GM21717 (cell line): ENCODE measurements at regions not wholly inside any gene's neighbourhood (a gene's known extent, or its start where the extent isn't known, plus 50 kb on each side); places are given as distances from the start of the nearest gene placed in this dataset.
"Not testable (repeated sequence)": the region's sequence is repeated elsewhere in the genome, so short reads cannot be mapped to it uniquely, and the experiment has no call there.

ENCODE experiments used
- ATAC-seq: cut with Tn5 transposase; IDR thresholded peaks from one replicate; pipeline ENCODE4 v1.9.1; 2021; ENCODE audit warnings: mild to moderate bottlenecking, moderate library complexity; ENCODE audit not compliant: unreplicated experiment

DNA sequence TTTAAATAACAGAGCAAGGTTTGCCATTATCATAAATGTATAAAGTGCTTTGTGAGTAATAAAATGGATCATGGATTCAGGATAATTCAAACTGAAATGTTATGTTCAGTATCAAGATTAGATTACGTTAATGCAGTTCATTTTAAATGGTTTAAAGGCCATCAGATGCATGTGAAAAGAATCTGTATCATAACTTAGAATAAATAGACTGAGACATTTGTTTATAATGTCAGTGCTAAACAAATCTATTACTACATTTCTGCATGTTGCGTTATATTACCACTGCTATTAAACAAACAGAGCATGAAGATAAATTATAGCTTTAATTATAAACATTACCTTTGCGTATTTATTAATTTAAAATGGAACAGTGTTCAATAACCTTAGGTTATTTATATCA lies 160.2 kb downstream of the TOX3 start:
- ATAC-seq, result no peak

GRCh38 chr16:52384378-52384777 lies 162.6 kb downstream of the TOX3 start:
- no peak for ATAC-seq

- ATAC-seq, result no peak
Measured at GRCh38 chr16:52383640-52384292, 163.2 kb downstream of the TOX3 start.

DNA sequence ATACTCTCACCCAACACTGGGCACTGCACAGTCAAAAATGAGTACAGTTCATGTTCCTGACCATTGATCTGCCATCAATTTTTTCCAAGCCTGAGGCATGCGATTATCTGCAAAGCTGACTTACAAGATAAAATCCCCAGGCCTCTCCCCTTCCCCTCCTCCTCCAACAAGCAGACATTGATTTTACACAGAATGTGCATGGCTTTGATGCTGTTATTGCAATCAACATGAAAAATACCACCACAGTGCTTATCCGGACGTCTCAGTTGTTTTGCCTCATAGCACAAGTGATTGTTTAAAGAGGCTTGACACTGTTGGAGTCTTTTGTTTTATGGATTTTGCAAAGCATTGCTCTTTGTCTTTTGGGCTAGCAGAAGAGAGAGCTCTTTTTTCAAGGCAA lies 163.8 kb downstream of the TOX3 start:
- no peak for ATAC-seq

- no peak for ATAC-seq
Measured at GRCh38 chr16:52379551-52379950, 167.4 kb downstream of the TOX3 start.

DNA sequence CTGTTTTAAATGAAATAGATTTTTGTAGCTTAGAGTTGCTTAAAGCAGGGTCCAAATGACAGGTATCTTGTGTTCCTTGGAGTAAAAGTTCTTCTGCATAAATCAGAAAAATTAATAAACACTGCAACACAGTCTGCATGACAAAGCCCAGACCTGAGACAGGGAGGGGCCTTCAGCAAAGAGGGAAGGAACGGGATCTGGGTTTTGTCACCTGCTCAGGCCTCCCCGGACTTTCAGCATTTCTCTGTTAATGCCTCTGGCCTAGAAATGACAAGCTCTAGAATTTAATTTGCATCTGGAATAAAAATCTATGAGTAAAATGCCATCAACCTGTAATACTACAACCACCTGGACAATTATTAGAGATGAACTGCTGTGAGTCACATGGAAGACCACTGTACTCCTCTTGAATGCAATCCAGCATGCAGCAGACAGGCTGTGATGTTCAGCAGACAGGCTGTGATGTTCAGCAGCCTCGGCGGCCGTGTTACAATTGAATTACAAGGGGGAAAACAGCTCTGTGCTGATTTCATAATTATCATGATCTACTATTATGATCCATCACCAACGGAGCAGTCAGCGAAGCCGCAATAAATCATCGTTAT lies 170.2 kb downstream of the TOX3 start:
- no peak for ATAC-seq

GRCh38 chr16:52372313-52372712 lies 174.6 kb downstream of the TOX3 start:
- ATAC-seq, result no peak

DNA sequence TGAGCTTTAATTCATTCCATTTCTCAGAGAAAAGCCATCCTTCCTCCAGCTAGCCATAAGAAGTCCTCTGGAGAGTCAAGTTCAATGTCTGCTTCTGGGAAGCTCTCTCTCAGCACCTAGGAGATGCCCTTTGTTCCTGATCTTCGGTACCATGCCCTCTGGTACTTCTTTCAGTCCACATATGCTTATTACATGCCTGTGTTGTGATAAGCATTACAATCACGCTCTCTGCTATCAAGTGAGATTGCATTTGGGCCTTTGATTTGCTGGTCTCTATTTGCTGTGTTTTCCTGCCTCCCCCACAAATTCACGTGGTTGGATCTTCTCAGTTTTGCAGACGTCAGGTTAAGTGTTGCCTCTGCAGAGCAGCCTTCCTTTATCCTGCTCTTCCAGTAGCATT lies 178.1 kb downstream of the TOX3 start:
- ATAC-seq, result no peak

- no peak for ATAC-seq
Measured at GRCh38 chr16:52367821-52368220, 179.1 kb downstream of the TOX3 start.

DNA sequence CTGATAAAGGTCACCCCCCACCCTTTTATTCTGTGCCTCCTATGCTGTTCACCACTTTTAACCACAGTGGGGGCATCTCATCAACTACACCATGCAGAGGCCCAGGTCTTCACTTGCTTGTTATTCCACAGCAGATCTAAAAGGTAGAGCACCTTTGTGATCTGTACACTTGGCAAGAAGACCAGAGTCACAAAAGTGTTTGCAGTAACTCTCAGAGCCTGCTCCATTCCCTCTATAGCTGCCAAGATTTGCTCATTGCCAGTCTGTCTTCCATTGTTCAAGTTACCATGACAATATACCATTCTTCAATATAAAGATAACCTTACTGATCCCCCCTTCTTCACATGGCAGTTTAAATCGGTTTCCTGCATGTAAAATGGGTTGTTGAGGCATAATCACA lies 180.0 kb downstream of the TOX3 start:
- no peak for ATAC-seq

DNA sequence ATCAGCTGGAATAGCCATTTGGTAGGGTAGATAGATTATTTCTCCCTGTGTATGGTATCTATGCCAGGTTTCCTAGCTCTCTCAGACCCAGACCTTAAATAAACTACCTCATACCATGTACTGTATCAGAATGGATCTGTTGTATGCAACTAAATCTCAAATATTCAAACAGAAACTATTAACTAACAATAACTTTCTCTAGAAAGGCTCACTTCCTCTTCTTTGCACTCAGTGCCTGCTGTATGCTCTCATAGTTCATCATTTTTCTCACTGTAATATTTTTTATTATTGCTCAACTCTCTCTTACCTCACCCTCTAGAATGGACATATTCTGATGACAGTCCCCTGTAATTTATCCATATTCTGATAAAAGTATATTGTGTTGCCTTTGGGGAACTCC lies 182.4 kb downstream of the TOX3 start:
- no peak for ATAC-seq

DNA sequence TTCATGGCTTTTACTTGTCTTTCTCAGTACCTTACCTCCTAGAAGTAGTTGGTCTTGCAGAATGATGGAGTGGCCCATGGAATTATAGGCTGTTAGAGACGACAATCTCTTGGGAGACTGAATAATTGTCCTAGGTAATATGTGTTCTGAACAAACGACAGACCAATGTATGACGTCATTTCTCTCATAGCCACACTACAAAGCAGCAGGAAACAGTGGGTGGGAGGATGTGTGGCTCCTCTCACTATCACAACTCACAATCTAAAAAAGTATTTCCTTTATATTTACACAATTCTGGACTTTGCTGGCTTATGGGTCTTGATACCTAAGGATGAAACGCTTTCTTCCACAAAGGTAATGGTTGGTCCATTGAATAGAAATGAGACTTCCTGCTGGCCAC lies 183.9 kb downstream of the TOX3 start:
- no peak for ATAC-seq

DNA sequence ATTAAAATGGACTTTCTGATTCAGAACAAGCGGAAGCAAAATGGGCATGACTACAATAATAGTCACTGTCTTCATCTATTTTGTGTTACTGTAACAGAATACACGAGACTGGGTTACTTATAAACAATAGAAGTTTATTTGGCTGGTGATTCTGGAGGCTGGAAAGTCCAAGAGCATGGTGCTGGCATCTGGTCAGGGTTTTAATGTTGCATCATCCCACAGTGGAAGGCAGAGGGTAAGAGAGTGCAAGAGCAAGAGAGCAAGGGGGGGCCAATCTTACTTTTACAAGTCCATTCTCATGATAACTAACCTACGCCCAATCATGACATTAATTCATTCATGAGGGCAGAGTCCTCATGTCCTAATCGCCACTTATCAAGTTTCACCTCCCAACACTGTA lies 189.2 kb downstream of the TOX3 start:
- ATAC-seq, result no peak

GRCh38 chr16:52353249-52353648 lies 193.7 kb downstream of the TOX3 start:
- ATAC-seq, result no peak

DNA sequence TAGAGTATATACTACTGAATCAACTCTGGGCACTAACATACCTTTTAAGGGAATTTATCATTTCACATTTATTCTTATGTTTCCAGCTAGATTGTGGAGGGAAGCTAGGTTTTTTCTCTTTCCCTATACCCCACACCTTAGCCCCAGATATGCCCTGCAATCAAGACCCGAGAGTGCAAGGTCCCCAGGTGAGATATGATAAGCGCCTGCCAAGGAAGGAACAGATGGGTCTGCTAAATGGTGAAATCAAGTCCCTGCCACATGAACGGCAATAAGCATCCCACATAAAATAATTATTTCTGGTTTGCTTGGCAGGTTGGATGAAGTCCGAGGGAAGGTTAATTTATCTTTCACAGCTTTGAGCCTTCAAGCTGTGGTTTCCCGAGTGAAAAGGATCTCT lies 195.5 kb downstream of the TOX3 start:
- ATAC-seq, result no peak

GRCh38 chr16:52350031-52350642 lies 196.8 kb downstream of the TOX3 start:
- ATAC-seq, result no peak

DNA sequence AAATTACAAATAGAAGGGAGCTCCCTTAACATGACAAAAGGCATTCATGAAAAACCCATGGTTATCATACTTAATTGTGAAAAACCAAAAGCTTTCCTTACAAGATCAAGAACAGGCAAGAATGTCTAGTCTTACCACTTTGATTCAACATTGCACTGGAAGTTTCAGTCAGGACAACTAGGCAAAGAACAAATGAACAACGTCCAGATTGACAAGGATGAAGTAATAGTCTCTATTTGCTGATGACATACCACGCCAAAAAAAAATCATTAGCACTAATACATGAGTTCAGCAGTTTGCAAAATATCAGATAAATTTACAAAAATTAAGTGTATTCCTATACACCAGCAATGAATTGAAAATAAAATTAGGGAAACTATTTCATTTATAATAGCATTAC lies 200.2 kb downstream of the TOX3 start:
- no peak for ATAC-seq

DNA sequence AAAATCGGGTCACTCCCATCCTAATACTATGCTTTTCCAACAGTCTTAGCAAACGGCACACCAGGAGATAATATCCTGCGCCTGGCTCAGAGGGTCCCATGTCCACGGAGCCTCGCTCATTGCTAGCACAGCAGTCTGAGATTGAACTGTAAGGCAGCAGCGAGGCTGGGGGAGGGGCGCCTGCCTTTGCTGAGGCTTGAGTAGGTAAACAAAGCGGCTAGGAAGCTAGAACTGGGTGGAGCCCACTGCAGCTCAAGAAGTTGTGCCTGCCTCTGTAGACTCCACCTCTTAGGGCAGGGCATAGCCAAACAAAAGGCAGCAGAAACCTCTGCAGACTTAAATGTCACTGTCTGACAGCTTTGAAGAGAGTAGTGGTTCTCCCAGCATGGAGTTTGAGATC lies 213.3 kb downstream of the TOX3 start:
- not testable (repeated sequence) for ATAC-seq

DNA sequence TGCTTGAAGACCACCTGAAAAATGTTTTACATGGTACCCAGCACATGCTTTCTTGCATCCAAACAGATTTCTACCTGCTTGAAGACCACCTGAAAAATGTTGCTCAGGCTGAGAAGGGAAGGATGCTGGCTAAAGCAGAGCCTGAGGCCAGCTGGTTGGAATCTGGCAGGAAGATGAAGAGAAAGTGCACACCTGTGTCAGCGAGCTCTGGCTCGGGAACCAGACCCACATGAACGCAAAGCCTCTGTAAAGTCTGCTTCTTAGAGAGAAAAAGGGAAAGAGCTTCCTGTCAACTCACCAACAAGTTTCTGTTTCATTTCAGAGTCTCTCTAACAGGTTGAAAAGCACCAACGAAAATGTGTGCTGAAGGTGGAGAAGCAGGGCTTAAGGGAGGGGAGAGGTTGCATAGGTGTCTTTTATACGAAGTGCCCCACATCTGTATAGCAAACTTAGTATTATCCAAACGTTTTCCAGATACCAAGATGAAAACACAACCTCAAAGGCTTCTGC lies 226.0 kb downstream of the TOX3 start:
- no peak for ATAC-seq

DNA sequence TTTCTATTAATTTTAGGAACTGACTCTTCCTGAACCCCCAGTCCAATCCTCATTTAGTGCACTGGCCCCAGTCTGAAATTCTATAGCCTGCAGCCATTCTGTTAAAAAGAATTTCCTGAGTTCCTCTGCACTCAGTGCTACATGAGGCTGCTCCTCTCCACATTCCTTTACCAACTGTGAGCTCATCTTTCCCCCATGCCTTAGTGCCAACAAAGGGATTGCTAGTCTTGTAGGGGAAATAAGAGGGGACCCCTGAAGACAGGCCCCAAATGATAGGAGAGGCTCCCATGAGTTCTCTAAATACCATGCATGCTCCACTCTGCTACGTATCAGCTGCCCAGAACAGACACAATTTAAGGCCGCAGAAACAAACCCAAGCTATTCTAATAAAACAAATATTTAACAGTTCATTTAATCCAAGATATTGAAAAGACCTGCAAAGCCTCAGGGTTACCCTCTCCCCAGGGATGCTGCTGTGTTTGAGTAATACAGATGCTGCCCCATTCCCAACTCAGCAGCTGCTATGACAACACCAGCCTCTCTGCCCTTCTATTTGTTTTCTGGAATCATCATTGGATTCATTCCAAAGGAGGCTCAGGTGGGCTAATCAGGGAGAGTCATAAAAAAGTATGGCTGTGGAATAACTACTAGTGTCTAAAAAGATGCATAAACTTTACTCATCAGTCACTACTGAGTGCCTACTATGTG lies 228.5 kb downstream of the TOX3 start:
- ATAC-seq, result no peak

GRCh38 chr16:52316241-52316640 lies 230.7 kb downstream of the TOX3 start:
- no peak for ATAC-seq

GRCh38 chr16:52312716-52313115 lies 234.2 kb downstream of the TOX3 start:
- no peak for ATAC-seq
